ENCODE measurements at regions not wholly inside any gene's neighbourhood (a gene's known extent, or its start where the extent isn't known, plus 50 kb on each side); places are given as distances from the start of the nearest gene placed in this dataset.

- Mint-ChIP-seq H3K27ac (no peak overlapping the region), H3K27me3 (no peaks in the 10 kb centered on the region), H3K9me3 (peaks cover 10% of the 10 kb centered on the region), H3K4me3 (no peak overlapping the region), H3K36me3 (ENCODE audit: low read depth) (no peaks in the 10 kb centered on the region), H3K4me1 (ENCODE audit: low read depth) (no peaks in the 10 kb centered on the region)
- Histone ChIP-seq H3K9me3 (ENCODE audit: control insufficient read depth in 1 of 2, insufficient read depth in 1 of 2, low read length in 2 of 2) (peaks cover 0 to 2% of the 10 kb centered on the region in 2 experiments), H3K27me3 (ENCODE audit: control insufficient read depth in 1 of 2, insufficient read depth in 2 of 2, low read length in 2 of 2) (no peaks in the 10 kb centered on the region), H3K36me3 (ENCODE audit: insufficient read depth, low read length) (no peaks in the 10 kb centered on the region), H3K27ac (ENCODE audit: low read depth in 1 of 2, low read length in 2 of 2) (no peak overlapping the region), H3K4me1 (ENCODE audit: insufficient read depth, low read length) (no peaks in the 10 kb centered on the region), H3K4me3 (ENCODE audit: low read length) (no peak overlapping the region)
- no peak for TF ChIP-seq CTCF (IDR thresholded peaks at IDR 0.05)
- ChIA-PET CTCF (no interaction called here), POLR2A (no interaction called here)
- intact Hi-C loops (cut with DNase I, micrococcal nuclease), result no loop called here
- DNase-seq (no peak), ATAC-seq (ENCODE audit: poor library complexity) (no peak)
Observed at GRCh38 chr12:77535734-77536133, 295.0 kb upstream of the NAV3 start.

GRCh38 chr12:77531912-77532311 lies 298.8 kb upstream of the NAV3 start:
- CTCF ChIA-PET, result no interaction called here
- H3K36me3 ChIP-seq (ENCODE audit: insufficient read depth, low read length), result no peaks in the 10 kb centered on the region
- POLR2A ChIA-PET, result no interaction called here
- H3K27ac ChIP-seq (ENCODE audit: low read depth in 1 of 2, low read length in 2 of 2), result no peak overlapping the region
- Mint-ChIP-seq H3K27ac (no peak overlapping the region), H3K9me3 (peaks cover 15% of the 10 kb centered on the region), H3K27me3 (no peaks in the 10 kb centered on the region), H3K36me3 (ENCODE audit: low read depth) (no peaks in the 10 kb centered on the region), H3K4me3 (no peak overlapping the region), H3K4me1 (ENCODE audit: low read depth) (no peaks in the 10 kb centered on the region)
- DNase-seq (no peak), ATAC-seq (ENCODE audit: poor library complexity) (no peak)
- H3K4me1 ChIP-seq (ENCODE audit: insufficient read depth, low read length), result no peaks in the 10 kb centered on the region
- no peak overlapping the region for H3K4me3 ChIP-seq (ENCODE audit: low read length)
- intact Hi-C loops (cut with DNase I, micrococcal nuclease), result no loop called here
- no peaks in the 10 kb centered on the region for H3K27me3 ChIP-seq (ENCODE audit: control insufficient read depth in 1 of 2, insufficient read depth in 2 of 2, low read length in 2 of 2)
- TF ChIP-seq CTCF (IDR thresholded peaks at IDR 0.05), result no peak
- peaks cover 0 to 6% of the 10 kb centered on the region in 2 experiments for H3K9me3 ChIP-seq (ENCODE audit: control insufficient read depth in 1 of 2, insufficient read depth in 1 of 2, low read length in 2 of 2)

- Mint-ChIP-seq H3K27ac (no peak overlapping the region), H3K36me3 (ENCODE audit: low read depth) (no peaks in the 10 kb centered on the region), H3K4me1 (ENCODE audit: low read depth) (no peaks in the 10 kb centered on the region), H3K4me3 (no peak overlapping the region), H3K27me3 (no peaks in the 10 kb centered on the region), H3K9me3 (peaks cover 2% of the 10 kb centered on the region)
- Histone ChIP-seq H3K4me3 (ENCODE audit: low read length) (no peak overlapping the region), H3K27ac (ENCODE audit: low read depth in 1 of 2, low read length in 2 of 2) (no peak overlapping the region), H3K27me3 (ENCODE audit: control insufficient read depth in 1 of 2, insufficient read depth in 2 of 2, low read length in 2 of 2) (no peaks in the 10 kb centered on the region), H3K36me3 (ENCODE audit: insufficient read depth, low read length) (no peaks in the 10 kb centered on the region), H3K4me1 (ENCODE audit: insufficient read depth, low read length) (no peaks in the 10 kb centered on the region), H3K9me3 (ENCODE audit: control insufficient read depth in 1 of 2, insufficient read depth in 1 of 2, low read length in 2 of 2) (peaks cover 0 to 11% of the 10 kb centered on the region in 2 experiments)
- ChIA-PET CTCF (no interaction called here), POLR2A (no interaction called here)
- no peak for TF ChIP-seq CTCF (IDR thresholded peaks at IDR 0.05)
- no peak for DNase-seq
- intact Hi-C loops (cut with DNase I, micrococcal nuclease), result no loop called here
- ATAC-seq (ENCODE audit: poor library complexity), result no peak
Observed at GRCh38 chr12:77522247-77522646, 308.4 kb upstream of the NAV3 start.

Measured in CD4-positive, alpha-beta T cell (primary cell).